Transverse colon (tissue), 4 donors: ENCODE measurements at regions not wholly inside any gene's neighbourhood (a gene's known extent, or its start where the extent isn't known, plus 50 kb on each side); places are given as distances from the start of the nearest gene placed in this dataset.
"Not testable (repeated sequence)": the region's sequence is repeated elsewhere in the genome, so short reads cannot be mapped to it uniquely, and the experiment has no call there.

Experiments used
- DNase-seq: peaks from one replicate; pipeline ENCODE4 v3.0.0-alpha.2; 2019
- H3K27ac ChIP-seq, 4 donors: fragments of 200-600 bp; sonication (generic); 2 replicates each; pipeline ENCODE4 v1.5.1; 2016 to 2018; ENCODE audit warnings: inconsistent platforms in 4 of 4
- H3K27me3 ChIP-seq: fragments of 200-600 bp; sonication (generic); 2 replicates; pipeline ENCODE4 v1.5.1; 2017; ENCODE audit warnings: inconsistent platforms
- H3K36me3 ChIP-seq, 4 donors: fragments of 200-600 bp; sonication (generic); 2 replicates each; pipeline ENCODE4 v1.5.1; 2017 to 2019; ENCODE audit warnings: inconsistent platforms in 4 of 4
- H3K4me1 ChIP-seq, 4 donors: fragments of 200-600 bp; sonication (generic); 2 replicates each; pipeline ENCODE4 v1.5.1; 2017 to 2020; ENCODE audit warnings: inconsistent platforms in 4 of 4
- H3K4me3 ChIP-seq, 4 donors: fragments of 200-600 bp; sonication (generic); 1 replicate in 1 of 4; 2 replicates in 3 of 4; pipeline versions ENCODE4 v1.5.1 to v1.6.1; 2017 to 2019; ENCODE audit warnings: inconsistent platforms in 4 of 4
- H3K9me3 ChIP-seq, 2 donors: fragments of 200-600 bp; sonication (generic); 2 replicates each; pipeline ENCODE4 v1.5.1; 2017 to 2019; ENCODE audit warnings: inconsistent platforms in 2 of 2
- CTCF ChIP-seq, 5 experiments: fragments of 200-600 bp in 3 of 5; fragments of 450-650 bp in 2 of 5; sonication (generic) in 3 of 5; IDR thresholded peaks; 1 replicate in 2 of 5; 2 replicates in 3 of 5; pipeline ENCODE4 v1.5.1; 2016 to 2017; ENCODE audit warnings: antibody characterized with exemption in 5 of 5, inconsistent platforms in 3 of 5, mild to moderate bottlenecking in 2 of 5, moderate library complexity in 1 of 5
- EP300 ChIP-seq: sonication (generic); formaldehyde crosslinking; IDR thresholded peaks from one replicate; pipeline ENCODE4 v1.6.1; 2017; ENCODE audit warnings: antibody characterized with exemption, low read depth
- POLR2A ChIP-seq: fragments of 450-650 bp; IDR thresholded peaks from one replicate; pipeline ENCODE4 v1.6.1; 2016; ENCODE audit warnings: antibody characterized with exemption, mild to moderate bottlenecking, moderate library complexity
- POLR2AphosphoS5 ChIP-seq, 3 donors: sonication (generic); formaldehyde crosslinking; IDR thresholded peaks; one replicate each; pipeline ENCODE4 v1.6.1; 2016; ENCODE audit warnings: antibody characterized with exemption in 3 of 3
- WGBS, 2 donors: methylation state at CpG; one replicate each; pipeline ENCODE4 v1.1.5; 2018; ENCODE audit warnings: low coverage in 1 of 2; 5-methylcytosine and 5-hydroxymethylcytosine counted together
- in situ Hi-C, 4 donors: fragments of 200-750 bp; cut with MboI; loops; one replicate each; pipeline versions ENCODE4 v1.15.0 to v1.15.1; 2017; ENCODE audit warnings: low sequenced_read_pairs in 3 of 4, low pct_ligation_motif_present in 1 of 4, low pct_unique_long_range_greater_than_20kb in 1 of 4
- intact Hi-C: fragments of 100-400 bp; cut with DNase I; formaldehyde crosslinking; loops from one replicate; pipeline ENCODE4 v1.15.1; 2023; ENCODE audit warnings: low total_unique reads

GRCh38 chr9:115341426-115341825 is 223.5 kb upstream of the TNC start:
- Histone ChIP-seq H3K36me3 (no peaks in the 10 kb centered on the region), H3K27ac (no peak overlapping the region), H3K27me3 (no peaks in the 10 kb centered on the region), H3K4me3 (no peak overlapping the region), H3K4me1 (no peaks in the 10 kb centered on the region), H3K9me3 (no peaks in the 10 kb centered on the region)
- whole genome bisulfite sequencing, 2 donors: 78 to 80% methylated on average over 1 to 3 of the region's 3 CpGs
- no peak for TF ChIP-seq POLR2AphosphoS5 (IDR thresholded peaks at IDR 0.05)
- no peak for TF ChIP-seq CTCF (IDR thresholded peaks at IDR 0.05)
- TF ChIP-seq EP300: no peak
- TF ChIP-seq POLR2A: no peak
- intact Hi-C loops: no loop called here
- in situ Hi-C loops: no loop called here
- DNase-seq: no peak

- H3K9me3 ChIP-seq, in situ Hi-C loops, intact Hi-C loops, H3K36me3 ChIP-seq, DNase-seq, H3K27me3 ChIP-seq, H3K27ac ChIP-seq, H3K4me1 ChIP-seq, H3K4me3 ChIP-seq: not testable (repeated sequence)
- WGBS, 2 donors: 95% methylated on average over 2 of the region's 2 CpGs; no CpG with 5 or more reads in 1 of the 2 donors
Observed at GRCh38 chr9:115347776-115348175, 229.8 kb upstream of the TNC start.

DNA sequence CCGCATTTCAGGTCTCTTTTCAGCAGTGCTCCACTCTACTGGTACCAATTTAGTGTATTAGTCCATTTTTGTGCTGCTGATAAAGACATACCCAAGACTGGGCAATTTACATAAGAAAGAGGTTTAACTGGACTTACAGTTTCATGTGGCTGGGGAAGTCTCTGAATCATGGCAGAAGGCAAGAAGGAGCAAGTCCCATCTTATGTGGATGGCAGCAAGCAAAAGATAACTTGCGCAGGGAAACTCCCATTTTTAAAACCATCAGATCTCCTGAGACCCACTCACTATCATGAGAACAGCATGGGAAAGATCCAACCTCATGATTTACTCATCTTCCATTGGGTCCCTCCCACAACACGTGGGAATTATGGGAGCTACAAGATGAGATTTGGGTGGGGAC is 231.0 kb upstream of the TNC start:
- H3K27ac ChIP-seq, H3K27me3 ChIP-seq, H3K4me1 ChIP-seq, in situ Hi-C loops, H3K36me3 ChIP-seq, DNase-seq, H3K9me3 ChIP-seq, intact Hi-C loops, H3K4me3 ChIP-seq: not testable (repeated sequence)
- WGBS, 2 donors: 91 to 100% methylated on average over 1 to 3 of the region's 3 CpGs

- H3K36me3 ChIP-seq: no peaks in the 10 kb centered on the region
- intact Hi-C loops: no loop called here
- no peak for TF ChIP-seq CTCF (IDR thresholded peaks at IDR 0.05)
- TF ChIP-seq EP300: no peak
- TF ChIP-seq POLR2A: no peak
- TF ChIP-seq POLR2AphosphoS5 (IDR thresholded peaks at IDR 0.05): no peak
Observed at GRCh38 chr9:115349542-115349941, 231.6 kb upstream of the TNC start.

DNA sequence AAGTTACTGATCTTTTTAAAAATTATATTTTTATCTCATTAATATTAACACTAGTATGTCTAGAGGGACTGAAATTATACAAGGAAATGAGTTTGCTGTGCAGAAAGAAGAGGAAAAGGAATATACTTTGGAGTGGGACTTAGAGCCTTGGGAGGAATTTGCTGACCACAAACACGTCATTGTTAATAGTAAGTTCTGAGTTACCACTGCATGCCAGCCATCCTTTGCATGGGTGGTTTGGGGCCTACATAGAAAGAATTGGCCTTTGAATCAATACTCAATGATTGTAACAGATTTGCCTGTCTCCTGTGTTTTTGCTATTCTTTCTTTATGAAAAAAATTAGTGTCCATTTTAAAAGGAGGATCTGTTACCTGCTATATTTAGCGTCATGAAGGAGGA is 232.6 kb upstream of the TNC start:
- Histone ChIP-seq H3K9me3 (no peaks in the 10 kb centered on the region), H3K36me3 (no peaks in the 10 kb centered on the region), H3K27ac (no peak overlapping the region), H3K4me1 (no peaks in the 10 kb centered on the region), H3K4me3 (no peak overlapping the region), H3K27me3 (no peaks in the 10 kb centered on the region)
- WGBS, 2 donors: 92 to 100% methylated on average over 2 of the region's 2 CpGs
- in situ Hi-C loops: no loop called here
- no peak for DNase-seq
- TF ChIP-seq POLR2A (no peak), EP300 (no peak), CTCF (IDR thresholded peaks at IDR 0.05) (no peak), POLR2AphosphoS5 (IDR thresholded peaks at IDR 0.05) (no peak)
- intact Hi-C loops: no loop called here

More at GRCh38 chr9:115349542-115349941, 231.6 kb upstream of the TNC start:
- H3K27me3 ChIP-seq: no peaks in the 10 kb centered on the region
- H3K9me3 ChIP-seq: no peaks in the 10 kb centered on the region
- no peak for DNase-seq
- no peaks in the 10 kb centered on the region for H3K4me1 ChIP-seq
- no peak overlapping the region for H3K27ac ChIP-seq
- H3K4me3 ChIP-seq: no peak overlapping the region
- in situ Hi-C loops: no loop called here
